GM21360 (cell line): ENCODE measurements at regions not wholly inside any gene's neighbourhood (a gene's known extent, or its start where the extent isn't known, plus 50 kb on each side); places are given as distances from the start of the nearest gene placed in this dataset.

Experiments
- ATAC-seq: cut with Tn5 transposase; IDR thresholded peaks from one replicate; pipeline ENCODE4 v1.9.1; 2021; ENCODE audit warnings: mild to moderate bottlenecking, moderate library complexity; ENCODE audit not compliant: unreplicated experiment

GRCh38 chr9:113701774-113702755 lies 174.0 kb upstream of the ZNF618 start:
- ATAC-seq = no peak

- ATAC-seq = no peak
Observed at GRCh38 chr9:113705306-113705927, 170.7 kb upstream of the ZNF618 start.

GRCh38 chr9:113705928-113706519 lies 170.1 kb upstream of the ZNF618 start:
- ATAC-seq = no peak

- ATAC-seq = no peak
Observed at GRCh38 chr9:113707953-113708695, 168.0 kb upstream of the ZNF618 start.

- ATAC-seq = no peak
Observed at GRCh38 chr9:113708821-113709713, 167.0 kb upstream of the ZNF618 start.

GRCh38 chr9:113709721-113710120 lies 166.4 kb upstream of the ZNF618 start:
- no peak for ATAC-seq

- ATAC-seq = no peak
Observed at GRCh38 chr9:113711251-113711650, 164.9 kb upstream of the ZNF618 start.

GRCh38 chr9:113712053-113712452 lies 164.1 kb upstream of the ZNF618 start:
- ATAC-seq = no peak

- no peak for ATAC-seq
Observed at GRCh38 chr9:113715086-113715485, 161.0 kb upstream of the ZNF618 start.

GRCh38 chr9:113719919-113720318 lies 156.2 kb upstream of the ZNF618 start:
- no peak for ATAC-seq

GRCh38 chr9:113720495-113720894 lies 155.6 kb upstream of the ZNF618 start:
- no peak for ATAC-seq

- ATAC-seq = no peak
Observed at GRCh38 chr9:113721856-113722255, 154.3 kb upstream of the ZNF618 start.

GRCh38 chr9:113724202-113724601 lies 151.9 kb upstream of the ZNF618 start:
- no peak for ATAC-seq

- ATAC-seq = no peak
Observed at GRCh38 chr9:113728989-113729388, 147.1 kb upstream of the ZNF618 start.

- no peak for ATAC-seq
Observed at GRCh38 chr9:113734826-113735225, 141.3 kb upstream of the ZNF618 start.

- ATAC-seq = no peak
Observed at GRCh38 chr9:113737517-113738271, 138.4 kb upstream of the ZNF618 start.

GRCh38 chr9:113738496-113738892 lies 137.6 kb upstream of the ZNF618 start:
- ATAC-seq = no peak

GRCh38 chr9:113738893-113739604 lies 137.1 kb upstream of the ZNF618 start:
- ATAC-seq = no peak
